SH-SY5Y (cell line): ENCODE measurements at regions not wholly inside any gene's neighbourhood (a gene's known extent, or its start where the extent isn't known, plus 50 kb on each side); places are given as distances from the start of the nearest gene placed in this dataset.

Source experiments
- GATA2 ChIP-seq: IDR thresholded peaks from 2 replicates; pipeline ENCODE4 v1.6.1; 2011; ENCODE audit warnings: mild to moderate bottlenecking, low read depth, low read length
- GATA3 ChIP-seq: IDR thresholded peaks from 2 replicates; pipeline ENCODE4 v1.6.1; 2011; ENCODE audit warnings: low read depth, mild to moderate bottlenecking, low read length, moderate library complexity

DNA sequence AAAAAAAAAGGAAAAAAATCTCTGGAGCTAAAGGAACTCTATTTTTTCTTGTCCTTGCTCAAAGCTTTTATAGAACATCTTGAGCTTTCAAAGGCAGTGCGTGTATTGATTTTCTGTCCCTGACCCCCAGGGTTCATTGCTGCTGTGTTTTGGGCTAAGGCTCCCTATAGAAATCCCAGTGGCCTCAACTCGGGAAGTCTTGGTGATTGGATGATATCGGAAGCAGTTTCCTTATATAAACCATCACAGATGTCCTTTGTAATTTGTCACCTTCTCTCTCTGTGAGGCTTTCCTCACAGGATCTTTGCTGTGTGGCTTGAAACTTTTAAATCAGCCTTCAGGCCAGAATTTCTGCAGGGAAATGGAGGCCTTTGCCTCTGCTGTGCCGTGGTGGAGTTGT lies 397.7 kb downstream of the RPS6KC1 start:
- TF ChIP-seq GATA2 (no peak), GATA3 (no peak)
